A549 (cell line): ENCODE measurements at regions not wholly inside any gene's neighbourhood (a gene's known extent, or its start where the extent isn't known, plus 50 kb on each side); places are given as distances from the start of the nearest gene placed in this dataset.

Experiments
- ATAC-seq, 2 experiments: fragments of 200-7000 bp in 1 of 2; fragments of >200 bp in 1 of 2; cut with Nextera tagmentation in 1 of 2; cut with Tn5 transposase in 1 of 2; 3 replicates each; pipeline versions ENCODE4 v1.8.0 to v1.9.1; 2018 to 2020; ENCODE audit warnings: mild to moderate bottlenecking in 1 of 2, moderate library complexity in 1 of 2
- CTCF ChIA-PET: fragments of 300-600 bp; sonication (Branson Sonifier 250); formaldehyde crosslinking; extraction: SDS; loops from one replicate; lab custom pipeline; 2021; ENCODE audit warnings: antibody characterized with exemption, inconsistent platforms; lab: Yijun Ruan, JAX
- POLR2A ChIA-PET: fragments of 350-600 bp; formaldehyde crosslinking; extraction: SDS; loops from one replicate; lab custom pipeline; 2021; ENCODE audit warnings: antibody characterized with exemption, inconsistent platforms; lab: Yijun Ruan, JAX
- DNase-seq, 2 experiments: peaks; one replicate each; pipeline versions ENCODE4 v3.0.0 to v3.0.0-alpha.2; 2011 to 2016; ENCODE audit warnings: low read depth in 1 of 2, low spot score in 1 of 2
- FAIRE-seq: peaks from 2 replicates; lab custom pipeline; 2011; peaks lifted over from hg19 to GRCh38; lab: Jason Lieb, UNC
- H3K27ac ChIP-seq, 2 experiments: fragments of >200 bp; sonication (Bioruptor Twin); formaldehyde crosslinking; 3 replicates each; pipeline ENCODE4 v1.5.1; 2016 to 2017
- H3K4me1 ChIP-seq: fragments of >200 bp; sonication (Bioruptor Twin); formaldehyde crosslinking; 3 replicates; pipeline ENCODE4 v1.6.1; 2016
- H3K4me2 ChIP-seq: fragments of >200 bp; sonication (Bioruptor Twin); formaldehyde crosslinking; 3 replicates; pipeline ENCODE4 v1.6.1; 2016
- H3K4me3 ChIP-seq: fragments of >200 bp; sonication (Bioruptor Twin); formaldehyde crosslinking; 3 replicates; pipeline ENCODE4 v1.5.1; 2016
- H3K9me3 ChIP-seq: fragments of >200 bp; sonication (Bioruptor Twin); formaldehyde crosslinking; 3 replicates; pipeline ENCODE4 v1.6.1; 2016
- CBX2 ChIP-seq: fragments of 200-600 bp; sonication (generic); IDR thresholded peaks from 2 replicates; pipeline ENCODE4 v1.6.1; 2016; ENCODE audit warnings: low read depth, mild to moderate bottlenecking, borderline replicate concordance
- CEBPB ChIP-seq, 2 experiments: fragments of >200 bp in 1 of 2; sonication (Bioruptor Twin) in 1 of 2; formaldehyde crosslinking in 1 of 2; IDR thresholded peaks; 2 replicates each; pipeline ENCODE4 v1.6.1; 2012 to 2016
- CHD4 ChIP-seq: fragments of 200-600 bp; sonication (generic); IDR thresholded peaks from 2 replicates; pipeline ENCODE4 v1.6.1; 2016; ENCODE audit warnings: antibody characterized with exemption, mild to moderate bottlenecking, borderline replicate concordance
- EHF ChIP-seq: fragments of 250-450 bp; sonication (Bioruptor Pico); IDR thresholded peaks from 2 replicates; pipeline ENCODE4 v1.5.0; 2020; ENCODE audit warnings: mild to moderate bottlenecking
- EP300 ChIP-seq, 2 experiments: fragments of >200 bp; sonication (Bioruptor Twin); formaldehyde crosslinking; IDR thresholded peaks; 2 replicates in 1 of 2; 3 replicates in 1 of 2; pipeline ENCODE4 v1.6.1; 2016 to 2017
- FOXS1 ChIP-seq: fragments of 250-450 bp; sonication (Bioruptor Pico); IDR thresholded peaks from 2 replicates; pipeline ENCODE4 v1.5.0; 2020; ENCODE audit warnings: mild to moderate bottlenecking, moderate library complexity
- HDAC2 ChIP-seq: fragments of 200-600 bp; sonication (generic); IDR thresholded peaks from 2 replicates; pipeline ENCODE4 v1.6.1; 2016
- HEYL ChIP-seq: fragments of 250-450 bp; sonication (Bioruptor Pico); IDR thresholded peaks from 2 replicates; pipeline ENCODE4 v1.8.0; 2021; ENCODE audit warnings: mild to moderate bottlenecking, moderate library complexity
- HOXA7 ChIP-seq: fragments of 250-450 bp; sonication (Bioruptor Pico); IDR thresholded peaks from 2 replicates; pipeline ENCODE4 v1.5.0; 2020; ENCODE audit warnings: mild to moderate bottlenecking, moderate library complexity
- HOXB5 ChIP-seq: fragments of 250-450 bp; sonication (Bioruptor Pico); IDR thresholded peaks from 2 replicates; pipeline ENCODE4 v1.5.0; 2020; ENCODE audit warnings: mild to moderate bottlenecking, moderate library complexity
- MAFK ChIP-seq: fragments of 450-650 bp; IDR thresholded peaks from 2 replicates; pipeline ENCODE4 v1.6.1; 2014; ENCODE audit not compliant: partially characterized antibody
- MYC ChIP-seq: IDR thresholded peaks from 2 replicates; pipeline ENCODE4 v1.6.1; 2012; ENCODE audit warnings: mild to moderate bottlenecking, inconsistent platforms, low read length, improper control_type of control experiment, borderline replicate concordance
- NFE2L2 ChIP-seq: fragments of 150-350 bp; conservative IDR thresholded peaks from 2 replicates; pipeline ENCODE4 v1.6.1; 2014; ENCODE audit warnings: low read length
- NPAS2 ChIP-seq: fragments of 250-450 bp; sonication (Bioruptor Pico); IDR thresholded peaks from 2 replicates; pipeline ENCODE4 v1.8.0; 2022; ENCODE audit warnings: mild to moderate bottlenecking, moderate library complexity, borderline replicate concordance
- NR3C1 ChIP-seq: fragments of >200 bp; sonication (Bioruptor Twin); formaldehyde crosslinking; IDR thresholded peaks from 3 replicates; pipeline ENCODE4 v1.6.1; 2017
- PHF8 ChIP-seq: fragments of 200-600 bp; sonication (generic); IDR thresholded peaks from 2 replicates; pipeline ENCODE4 v1.6.1; 2016; ENCODE audit warnings: low read depth, mild to moderate bottlenecking, antibody characterized with exemption, moderate library complexity, borderline replicate concordance
- POLR2A ChIP-seq: IDR thresholded peaks from 2 replicates; pipeline ENCODE4 v1.6.1; 2012; ENCODE audit warnings: mild to moderate bottlenecking, low read length
- RAD21 ChIP-seq, 2 experiments: fragments of >200 bp in 1 of 2; sonication (Bioruptor Twin) in 1 of 2; formaldehyde crosslinking in 1 of 2; IDR thresholded peaks in 1 of 2; conservative IDR thresholded peaks in 1 of 2; 2 replicates in 1 of 2; 3 replicates in 1 of 2; pipeline ENCODE4 v1.6.1; 2012 to 2018; ENCODE audit warnings: inconsistent platforms in 1 of 2
- RARB ChIP-seq: fragments of 250-450 bp; sonication (Bioruptor Pico); IDR thresholded peaks from 2 replicates; pipeline ENCODE4 v1.8.0; 2021; ENCODE audit warnings: mild to moderate bottlenecking, moderate library complexity
- RCOR1 ChIP-seq: fragments of 150-350 bp; IDR thresholded peaks from 2 replicates; pipeline ENCODE4 v1.6.1; 2014; ENCODE audit warnings: antibody characterized with exemption, low read length, low read depth
- RFX5 ChIP-seq: fragments of 450-650 bp; IDR thresholded peaks from 2 replicates; pipeline ENCODE4 v1.7.1; 2014; ENCODE audit warnings: antibody characterized with exemption, mild to moderate bottlenecking, moderate library complexity
- TFCP2L1 ChIP-seq: fragments of 250-450 bp; sonication (Bioruptor Pico); IDR thresholded peaks from 2 replicates; pipeline ENCODE4 v1.5.0; 2021; ENCODE audit warnings: mild to moderate bottlenecking
- TP53 ChIP-seq: fragments of 250-450 bp; sonication (Bioruptor Pico); IDR thresholded peaks from 2 replicates; pipeline ENCODE4 v1.5.0; 2021; ENCODE audit warnings: mild to moderate bottlenecking, moderate library complexity
- ZNF302 ChIP-seq: fragments of 250-450 bp; sonication (Bioruptor Pico); IDR thresholded peaks from 2 replicates; pipeline ENCODE4 v1.9.0; 2021; ENCODE audit warnings: inconsistent platforms, mild to moderate bottlenecking, moderate library complexity
- WGBS: methylation state at CpG from one replicate; pipeline ENCODE4 v1.1.6; 2017; ENCODE audit errors: missing lambda C conversion rate; 5-methylcytosine and 5-hydroxymethylcytosine counted together
- TF ChIP-seq, protein P1 (sequence below): IDR thresholded peaks from 2 replicates; pipeline ENCODE4 v1.6.1; 2012
- TF ChIP-seq, protein P2 (sequence below): IDR thresholded peaks from 2 replicates; pipeline ENCODE4 v1.6.1; 2012; ENCODE audit warnings: low read depth, borderline replicate concordance
- TF ChIP-seq, protein P3 (sequence below): IDR thresholded peaks from 2 replicates; pipeline ENCODE4 v1.6.1; 2012

DNA sequence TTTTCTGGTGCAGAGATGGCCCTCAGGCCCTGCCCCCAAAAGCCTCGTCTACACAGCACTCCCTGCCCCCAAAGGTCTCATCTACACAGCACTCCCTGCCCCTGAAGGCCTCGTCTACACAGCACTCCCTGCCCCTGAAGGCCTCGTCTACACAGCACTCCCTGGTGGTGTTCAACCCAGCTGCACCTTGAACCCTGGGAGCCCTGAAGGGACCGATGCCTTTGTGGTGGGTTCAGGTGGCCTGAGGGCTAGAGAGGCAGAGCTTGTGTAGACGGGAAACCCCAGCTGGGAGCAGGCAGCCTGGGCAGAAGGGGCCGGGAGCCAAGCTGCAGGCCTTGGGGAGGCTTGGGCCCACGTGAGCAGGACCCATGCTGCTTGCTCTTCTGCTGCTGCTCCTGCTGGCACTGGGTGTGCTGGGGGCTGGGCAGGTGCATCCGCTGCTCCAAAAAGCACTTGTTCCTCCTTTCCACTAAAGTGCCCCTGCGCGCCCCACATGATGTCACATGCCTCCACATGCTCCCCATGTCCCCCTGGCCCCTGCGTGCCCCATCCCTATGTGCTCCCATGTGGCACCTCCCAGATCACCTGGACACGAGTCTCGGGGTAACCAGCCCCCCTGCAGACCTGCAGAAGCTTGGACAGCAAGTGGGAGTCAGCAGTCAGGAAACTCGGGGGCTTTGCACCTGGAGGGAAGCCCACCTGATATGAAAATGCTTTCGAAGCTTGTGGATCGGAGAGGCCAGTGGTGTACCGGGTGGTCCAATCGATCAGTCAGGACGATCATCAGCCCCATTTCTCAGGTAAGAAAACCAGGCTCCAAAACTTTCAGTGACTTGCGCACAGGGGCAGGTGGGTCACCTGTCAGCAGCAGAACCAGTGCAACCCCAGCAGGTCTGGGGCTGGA, 94.9 kb upstream of the CTDP1 start:
- no peak overlapping the region for H3K4me3 ChIP-seq
- ChIA-PET CTCF (no interaction called here), POLR2A (no interaction called here)
- no peak overlapping the region for H3K27ac ChIP-seq
- no peak overlapping the region for H3K4me2 ChIP-seq
- ATAC-seq (no peak; a peak in 1 of 6 replicates), DNase-seq (no peak), FAIRE-seq (no peak)
- 82% methylated on average over 8 of the region's 20 CpGs for WGBS
- no peaks in the 10 kb centered on the region for H3K9me3 ChIP-seq
- H3K4me1 ChIP-seq, result no peaks in the 10 kb centered on the region
- TF ChIP-seq EP300 (IDR thresholded peaks at IDR 0.05) (no peak), CBX2 (no peak), HDAC2 (no peak), RAD21 (conservative IDR thresholded peaks at IDR 0.05 in 1 of 2, IDR thresholded peaks at IDR 0.05 in 1 of 2) (no peak), MYC (no peak), NR3C1 (no peak), TFCP2L1 (CRISPR knock-in tag) (no peak)
- TF ChIP-seq, protein P1, sequence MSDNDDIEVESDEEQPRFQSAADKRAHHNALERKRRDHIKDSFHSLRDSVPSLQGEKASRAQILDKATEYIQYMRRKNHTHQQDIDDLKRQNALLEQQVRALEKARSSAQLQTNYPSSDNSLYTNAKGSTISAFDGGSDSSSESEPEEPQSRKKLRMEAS, result no peak
- TF ChIP-seq, protein P2, sequence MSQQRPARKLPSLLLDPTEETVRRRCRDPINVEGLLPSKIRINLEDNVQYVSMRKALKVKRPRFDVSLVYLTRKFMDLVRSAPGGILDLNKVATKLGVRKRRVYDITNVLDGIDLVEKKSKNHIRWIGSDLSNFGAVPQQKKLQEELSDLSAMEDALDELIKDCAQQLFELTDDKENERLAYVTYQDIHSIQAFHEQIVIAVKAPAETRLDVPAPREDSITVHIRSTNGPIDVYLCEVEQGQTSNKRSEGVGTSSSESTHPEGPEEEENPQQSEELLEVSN, result no peak

DNA sequence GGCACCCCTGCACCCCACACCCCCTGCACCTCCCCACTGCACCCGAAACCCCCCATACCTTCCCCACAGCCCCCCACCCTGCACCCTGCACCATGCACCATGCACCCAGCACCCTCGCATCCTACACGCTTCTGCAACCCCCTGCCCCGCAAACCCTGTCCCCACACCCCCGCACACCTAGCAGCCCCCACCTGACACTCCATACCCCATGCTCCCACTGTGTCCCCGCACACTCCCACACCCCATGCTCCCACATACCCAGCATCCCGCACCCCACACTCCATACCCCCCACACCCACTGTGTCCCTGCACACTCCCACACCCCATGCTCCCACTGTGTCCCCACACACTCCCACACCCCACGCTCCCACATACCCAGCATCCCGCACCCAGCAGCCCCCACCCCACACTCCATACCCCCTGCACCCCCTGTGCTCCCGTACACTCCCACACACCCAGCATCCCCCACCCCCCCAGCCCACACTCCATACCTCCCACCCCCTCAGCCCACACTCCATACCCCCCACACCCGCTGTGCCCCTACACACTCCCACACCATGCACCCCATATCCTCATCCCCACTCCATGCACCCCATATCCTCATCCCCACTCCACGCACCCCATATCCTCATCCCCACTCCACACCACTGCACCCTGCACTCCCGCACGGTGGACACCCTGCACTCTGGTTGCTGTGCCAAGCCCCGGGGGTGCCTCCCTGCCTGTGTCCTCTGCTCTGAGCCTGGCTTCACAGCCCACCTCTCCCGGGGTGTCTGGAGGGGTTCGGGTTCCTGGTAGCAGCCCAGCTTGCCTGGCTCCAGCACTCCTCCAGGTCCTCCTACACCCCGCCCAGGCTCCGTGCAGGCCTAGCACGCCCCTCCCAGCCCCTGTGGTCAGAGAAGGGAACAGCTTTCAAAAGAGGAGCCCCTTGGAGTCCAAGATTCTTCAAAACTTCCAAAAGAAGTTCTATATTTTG, 93.9 kb upstream of the CTDP1 start:
- POLR2A ChIA-PET, result no interaction called here
- ATAC-seq, result peak; percentile 21 to 71; a peak in 4 of 6 replicates

DNA sequence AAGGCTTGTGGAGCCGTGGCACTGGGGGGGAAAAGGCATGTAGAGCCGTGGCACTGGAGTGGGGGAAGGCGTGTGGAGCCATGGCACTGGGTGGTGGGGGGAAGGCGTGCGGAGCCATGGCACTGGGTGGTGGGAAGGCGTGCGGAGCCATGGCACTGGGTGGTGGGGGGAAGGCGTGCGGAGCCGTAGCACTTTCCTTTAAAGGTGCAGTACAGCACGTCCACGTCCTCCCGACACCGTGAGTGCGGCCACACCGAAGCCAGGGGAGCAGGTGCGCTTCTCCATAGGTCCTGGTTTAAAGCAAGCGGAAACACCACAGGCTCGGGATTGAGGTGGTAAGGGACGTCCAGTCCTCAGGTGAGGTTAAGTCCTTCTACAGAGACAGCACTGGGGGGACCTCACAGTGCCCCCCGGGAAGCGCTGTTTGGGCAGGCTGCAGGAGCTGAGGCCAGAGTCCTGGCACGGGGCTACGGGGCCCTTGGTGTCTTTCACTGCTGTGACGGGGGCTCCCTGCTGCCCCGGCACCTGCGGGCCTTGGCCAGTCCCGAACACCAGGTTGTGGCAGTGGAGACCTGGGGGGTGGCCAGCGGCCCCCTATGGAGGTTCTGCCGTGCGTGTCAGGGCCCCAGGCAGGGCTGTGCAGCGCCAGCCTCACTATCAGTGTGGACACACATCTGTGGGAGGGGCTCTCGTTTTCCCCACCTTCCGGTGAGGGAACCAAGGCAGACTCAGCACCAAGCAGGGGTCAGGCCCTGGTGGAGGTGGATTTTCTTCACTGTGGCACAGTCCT, 93.0 kb upstream of the CTDP1 start:
- DNase-seq (no peak), FAIRE-seq (no peak), ATAC-seq (no peak)
- POLR2A ChIA-PET, result no interaction called here
- H3K9me3 ChIP-seq, result no peaks in the 10 kb centered on the region
- H3K27ac ChIP-seq, result no peak overlapping the region
- TF ChIP-seq POLR2A (no peak), FOXS1 (no peak), NR3C1 (no peak), TP53 (no peak), MAFK (no peak), CEBPB (IDR thresholded peaks at IDR 0.05) (no peak), CHD4 (no peak), ZNF302 (CRISPR knock-in tag) (no peak), HEYL (CRISPR knock-in tag) (no peak), RFX5 (no peak), RARB (no peak)
- TF ChIP-seq, protein P3, sequence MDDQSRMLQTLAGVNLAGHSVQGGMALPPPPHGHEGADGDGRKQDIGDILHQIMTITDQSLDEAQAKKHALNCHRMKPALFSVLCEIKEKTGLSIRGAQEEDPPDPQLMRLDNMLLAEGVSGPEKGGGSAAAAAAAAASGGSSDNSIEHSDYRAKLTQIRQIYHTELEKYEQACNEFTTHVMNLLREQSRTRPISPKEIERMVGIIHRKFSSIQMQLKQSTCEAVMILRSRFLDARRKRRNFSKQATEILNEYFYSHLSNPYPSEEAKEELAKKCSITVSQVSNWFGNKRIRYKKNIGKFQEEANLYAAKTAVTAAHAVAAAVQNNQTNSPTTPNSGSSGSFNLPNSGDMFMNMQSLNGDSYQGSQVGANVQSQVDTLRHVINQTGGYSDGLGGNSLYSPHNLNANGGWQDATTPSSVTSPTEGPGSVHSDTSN, result no peak
- WGBS, result 63% methylated on average over 23 of the region's 34 CpGs
- H3K4me2 ChIP-seq, result no peak overlapping the region
- CTCF ChIA-PET, result no interaction called here
- H3K4me3 ChIP-seq, result no peak overlapping the region
- H3K4me1 ChIP-seq, result no peaks in the 10 kb centered on the region

More for the DNA sequence above, 93.9 kb upstream of the CTDP1 start:
- FAIRE-seq, result no peak
- Histone ChIP-seq H3K27ac (no peak overlapping the region), H3K4me3 (no peak overlapping the region), H3K4me1 (no peaks in the 10 kb centered on the region), H3K4me2 (no peak overlapping the region), H3K9me3 (no peaks in the 10 kb centered on the region)
- CTCF ChIA-PET, result no interaction called here
- 21% methylated on average over 4 of the region's 20 CpGs for WGBS
- no peak for TF ChIP-seq RCOR1
- no peak for TF ChIP-seq NFE2L2
- TF ChIP-seq NPAS2 (CRISPR knock-in tag), result no peak
- no peak for TF ChIP-seq HOXA7 (CRISPR knock-in tag)
- TF ChIP-seq HOXB5 (CRISPR knock-in tag), result no peak
- TF ChIP-seq CBX2, result no peak
- TF ChIP-seq RARB, result no peak
- no peak for TF ChIP-seq PHF8
- TF ChIP-seq EHF, result no peak
- no peak for TF ChIP-seq POLR2A
- TF ChIP-seq, all 56 proteins: peak for 0
- no peak for DNase-seq
